OCI-LY3 (cell line): ENCODE measurements at regions not wholly inside any gene's neighbourhood (a gene's known extent, or its start where the extent isn't known, plus 50 kb on each side); places are given as distances from the start of the nearest gene placed in this dataset.

Experiments
- H2AFZ ChIP-seq: fragments of 200-600, 300-600 bp; shearing (Covaris generic); 2 replicates; pipeline ENCODE4 v1.6.0; 2014; ENCODE audit warnings: antibody characterized with exemption, low read depth, low read length
- H3K27ac ChIP-seq: fragments of 200-600, 300-600 bp; sonication (generic); 2 replicates; pipeline ENCODE4 v1.5.1; 2014; ENCODE audit warnings: mild to moderate bottlenecking, low read length, moderate library complexity, mixed read lengths
- H3K27me3 ChIP-seq: fragments of 200-600, 300-600 bp; sonication (generic); 2 replicates; pipeline ENCODE4 v1.6.1; 2014; ENCODE audit warnings: low read depth, low read length, mixed read lengths
- H3K36me3 ChIP-seq: fragments of 200-600, 300-600 bp; sonication (generic); replicated peaks from 2 replicates; pipeline ENCODE3; 2014; ENCODE audit warnings: low read depth, low read length, mixed read lengths
- H3K4me1 ChIP-seq: fragments of 300-600, 200-600 bp; sonication (generic); 2 replicates; pipeline ENCODE4 v1.6.1; 2014; ENCODE audit warnings: low read length, mixed read lengths
- H3K4me2 ChIP-seq: fragments of 200-600, 300-600 bp; sonication (generic); 2 replicates; pipeline ENCODE4 v1.6.1; 2014; ENCODE audit warnings: low read length, mixed read lengths
- H3K4me3 ChIP-seq: fragments of 300-600, 200-600 bp; sonication (generic); 2 replicates; pipeline ENCODE4 v1.5.1; 2014; ENCODE audit warnings: antibody characterized with exemption, mild to moderate bottlenecking, low read length, moderate library complexity
- H3K79me2 ChIP-seq: fragments of 300-600, 200-600 bp; shearing (Covaris generic); 2 replicates; pipeline ENCODE4 v1.6.1; 2014; ENCODE audit warnings: mild to moderate bottlenecking, low read length, mixed read lengths
- H3K9ac ChIP-seq: fragments of 300-600, 200-600 bp; shearing (Covaris generic); 2 replicates; pipeline ENCODE4 v1.6.0; 2014; ENCODE audit warnings: mild to moderate bottlenecking, low read length, moderate library complexity
- H3K9me3 ChIP-seq: fragments of 200-600, 300-600 bp; shearing (Covaris generic); 2 replicates; pipeline ENCODE4 v1.6.1; 2014; ENCODE audit warnings: low read length, mixed read lengths; ENCODE audit not compliant: insufficient read depth
- H4K20me1 ChIP-seq: fragments of 200-600, 300-600 bp; sonication (generic); 2 replicates; pipeline ENCODE4 v1.6.1; 2016; ENCODE audit warnings: low read length, mixed read lengths; ENCODE audit not compliant: insufficient read depth
- CTCF ChIP-seq: fragments of 200-600, 300-600 bp; sonication (generic); IDR thresholded peaks from 2 replicates; pipeline ENCODE4 v1.5.1; 2014; ENCODE audit warnings: antibody characterized with exemption, low read length, low read depth
- EZH2phosphoT487 ChIP-seq: fragments of 200-600 bp; shearing (Covaris generic); IDR thresholded peaks from 2 replicates; pipeline ENCODE4 v1.6.1; 2018; ENCODE audit warnings: antibody characterized with exemption, mixed run types, low read depth

GRCh38 chr2:147665105-147665504 lies 179.7 kb upstream of the ACVR2A start:
- Histone ChIP-seq H3K4me1 (peaks cover 13% of the 10 kb centered on the region), H3K79me2 (no peaks in the 10 kb centered on the region), H3K27me3 (no peaks in the 10 kb centered on the region), H3K9me3 (no peaks in the 10 kb centered on the region), H2AFZ (no peak overlapping the region), H3K4me3 (no peak overlapping the region), H3K4me2 (no peak overlapping the region), H4K20me1 (no peaks in the 10 kb centered on the region), H3K9ac (no peak overlapping the region), H3K27ac (no peak overlapping the region), H3K36me3 (no peaks in the 10 kb centered on the region)
- TF ChIP-seq EZH2phosphoT487 = no peak
- no peak for TF ChIP-seq CTCF

- H3K4me1 ChIP-seq = peaks cover 19% of the 10 kb centered on the region
- TF ChIP-seq EZH2phosphoT487 = no peak
- no peak for TF ChIP-seq CTCF
- H4K20me1 ChIP-seq = no peaks in the 10 kb centered on the region
- no peaks in the 10 kb centered on the region for H3K79me2 ChIP-seq
- peak overlapping the region; percentile 29; the same call in 1 of the 2 replicates for H3K4me3 ChIP-seq
- H3K27me3 ChIP-seq = no peaks in the 10 kb centered on the region
- peak overlapping the region; percentile 56 for H3K4me2 ChIP-seq
- H3K9ac ChIP-seq = no peak overlapping the region
- H2AFZ ChIP-seq = peak overlapping the region; percentile 61; the same call in 1 of the 2 replicates
- H3K36me3 ChIP-seq = no peaks in the 10 kb centered on the region
- H3K27ac ChIP-seq = no peak overlapping the region
- H3K9me3 ChIP-seq = no peaks in the 10 kb centered on the region
Measured at GRCh38 chr2:147663962-147664361, 180.9 kb upstream of the ACVR2A start.

- H3K79me2 ChIP-seq = no peaks in the 10 kb centered on the region
- H4K20me1 ChIP-seq = no peaks in the 10 kb centered on the region
- H3K4me3 ChIP-seq = peak overlapping the region; percentile 29; the same call in 1 of the 2 replicates
- no peaks in the 10 kb centered on the region for H3K9me3 ChIP-seq
- TF ChIP-seq CTCF (no peak), EZH2phosphoT487 (no peak)
- H3K27me3 ChIP-seq = no peaks in the 10 kb centered on the region
- peaks cover 25% of the 10 kb centered on the region for H3K4me1 ChIP-seq
- H3K4me2 ChIP-seq = peak overlapping the region; percentile 56
- H2AFZ ChIP-seq = peak overlapping the region; percentile 61; the same call in 1 of the 2 replicates
- H3K27ac ChIP-seq = no peak overlapping the region
- H3K9ac ChIP-seq = no peak overlapping the region
- H3K36me3 ChIP-seq = no peaks in the 10 kb centered on the region
Measured at GRCh38 chr2:147663153-147663961, 181.5 kb upstream of the ACVR2A start.

DNA sequence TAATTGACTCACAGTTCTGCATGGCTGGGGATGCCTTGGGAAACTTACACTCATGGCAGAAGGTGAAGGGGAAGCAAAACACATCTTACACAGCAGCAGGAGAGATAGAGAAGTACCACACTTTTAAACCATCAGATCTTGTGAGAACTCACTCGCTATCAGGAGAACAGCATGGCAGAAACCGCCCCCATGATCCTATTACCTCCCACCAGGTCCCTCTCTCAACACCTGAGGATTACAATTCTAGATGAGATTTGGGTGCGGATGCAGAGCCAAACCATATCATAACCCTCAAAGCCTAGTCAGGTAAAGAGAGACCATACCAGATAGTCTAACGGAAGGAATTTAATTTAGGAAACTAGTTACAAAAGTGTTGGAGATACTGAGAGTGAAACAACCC lies 182.6 kb upstream of the ACVR2A start:
- H3K4me3 ChIP-seq = no peak overlapping the region
- peaks cover 37% of the 10 kb centered on the region for H3K4me1 ChIP-seq
- H2AFZ ChIP-seq = no peak overlapping the region
- no peaks in the 10 kb centered on the region for H3K36me3 ChIP-seq
- no peaks in the 10 kb centered on the region for H4K20me1 ChIP-seq
- H3K79me2 ChIP-seq = no peaks in the 10 kb centered on the region
- H3K9ac ChIP-seq = no peak overlapping the region
- TF ChIP-seq CTCF = no peak
- no peaks in the 10 kb centered on the region for H3K27me3 ChIP-seq
- no peaks in the 10 kb centered on the region for H3K9me3 ChIP-seq
- no peak overlapping the region for H3K27ac ChIP-seq
- no peak overlapping the region for H3K4me2 ChIP-seq
